ENCODE measurements at regions not wholly inside any gene's neighbourhood (a gene's known extent, or its start where the extent isn't known, plus 50 kb on each side); places are given as distances from the start of the nearest gene placed in this dataset.
"Not testable (repeated sequence)": the region's sequence is repeated elsewhere in the genome, so short reads cannot be mapped to it uniquely, and the experiment has no call there.

DNA sequence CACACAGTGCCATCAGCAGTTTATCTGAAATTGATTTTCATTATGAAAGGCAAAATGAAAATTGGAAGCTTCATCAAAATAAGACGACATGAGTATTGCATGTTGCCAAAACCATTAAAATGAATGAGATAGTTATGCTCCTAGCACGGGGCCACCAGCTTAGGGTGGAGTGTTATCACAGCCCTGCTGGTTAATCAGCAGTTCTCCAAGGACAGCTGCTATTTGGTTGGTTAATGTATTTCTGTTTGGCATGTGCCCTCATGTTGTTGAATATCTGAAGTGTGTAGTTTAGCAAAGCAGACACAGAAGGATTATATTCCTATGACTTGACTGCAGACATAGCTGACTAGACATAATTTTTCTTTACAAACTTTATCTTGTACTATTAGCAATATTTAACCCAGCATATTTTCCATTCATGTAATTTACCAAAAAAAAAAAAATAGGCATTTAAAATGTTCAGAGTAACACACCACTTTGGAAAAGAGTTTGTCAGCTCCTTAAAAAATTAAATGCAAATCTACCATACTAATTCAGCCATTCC is 98.6 kb upstream of the PIK3R1 start:
- TF ChIP-seq CTCF (IDR thresholded peaks at IDR 0.05; ENCODE audit: insufficient read depth, low read depth, low read length): no peak
- H3K4me3 ChIP-seq (ENCODE audit: low read depth, low read length): no peak overlapping the region
- no peak for DNase-seq (ENCODE audit: low read depth)

DNA sequence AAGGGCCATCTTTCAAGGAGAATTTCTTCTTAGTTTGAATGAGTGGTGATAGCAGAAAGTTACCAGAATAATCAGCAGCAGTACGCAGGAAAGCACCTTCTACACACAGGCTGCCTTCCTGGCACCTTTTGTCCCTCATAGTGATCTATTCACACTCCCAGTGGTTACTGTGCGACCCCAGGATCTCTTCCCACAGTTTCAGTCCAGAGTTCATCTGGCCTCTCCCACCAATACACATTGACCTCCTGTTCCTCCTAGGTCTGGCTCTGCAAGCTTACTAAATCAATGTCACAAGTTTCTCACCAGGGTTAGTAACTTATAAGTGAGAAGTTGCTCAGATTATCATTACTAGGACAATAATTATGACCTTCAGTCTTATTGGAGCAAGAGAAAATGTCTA is 99.1 kb upstream of the PIK3R1 start:
- no peak overlapping the region for H3K4me3 ChIP-seq (ENCODE audit: low read depth, low read length)
- no peak for TF ChIP-seq CTCF (IDR thresholded peaks at IDR 0.05; ENCODE audit: insufficient read depth, low read depth, low read length)
- DNase-seq (ENCODE audit: low read depth): no peak

GRCh38 chr5:68115584-68115983 is 100.0 kb upstream of the PIK3R1 start:
- no peak overlapping the region for H3K4me3 ChIP-seq (ENCODE audit: low read depth, low read length)
- DNase-seq (ENCODE audit: low read depth): no peak
- TF ChIP-seq CTCF (IDR thresholded peaks at IDR 0.05; ENCODE audit: insufficient read depth, low read depth, low read length): no peak

DNA sequence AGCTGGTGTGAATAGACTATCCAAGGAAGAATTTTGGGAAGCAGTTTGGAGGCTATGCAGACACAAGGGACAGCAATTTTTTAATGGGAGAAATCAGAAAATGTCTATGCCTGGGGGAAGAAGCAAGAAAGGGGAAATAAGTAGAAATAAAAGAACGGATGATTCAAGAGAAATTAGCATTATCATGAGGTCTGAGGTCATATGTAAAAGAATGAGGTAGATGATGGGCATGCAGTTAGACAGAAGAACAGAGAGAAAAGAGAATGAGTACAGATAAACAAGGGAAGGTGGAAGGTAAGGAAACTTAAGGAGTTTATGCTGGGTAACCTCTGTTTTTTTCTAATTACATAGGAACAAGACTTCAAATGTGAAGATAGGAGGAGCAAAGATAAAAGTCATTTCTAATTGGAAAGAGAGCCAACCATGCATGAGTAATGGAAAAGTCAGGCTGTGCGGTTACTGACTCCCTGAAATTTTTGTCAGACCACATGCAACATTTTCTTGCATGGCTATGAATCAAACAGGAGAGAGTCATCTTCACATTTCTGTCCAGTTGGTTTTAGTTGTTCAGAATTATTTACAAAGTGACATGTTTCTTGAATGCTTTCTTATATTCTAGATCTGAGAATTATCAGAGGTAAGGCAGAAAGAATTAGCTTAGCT is 101.0 kb upstream of the PIK3R1 start:
- peak; percentile 71 for DNase-seq (ENCODE audit: low read depth)
- H3K4me3 ChIP-seq (ENCODE audit: low read depth, low read length): no peak overlapping the region
- TF ChIP-seq CTCF (IDR thresholded peaks at IDR 0.05; ENCODE audit: insufficient read depth, low read depth, low read length): no peak

- no peak for DNase-seq (ENCODE audit: low read depth)
- no peak overlapping the region for H3K4me3 ChIP-seq (ENCODE audit: low read depth, low read length)
- no peak for TF ChIP-seq CTCF (IDR thresholded peaks at IDR 0.05; ENCODE audit: insufficient read depth, low read depth, low read length)
Measured at GRCh38 chr5:68112658-68113057, 102.9 kb upstream of the PIK3R1 start.

DNA sequence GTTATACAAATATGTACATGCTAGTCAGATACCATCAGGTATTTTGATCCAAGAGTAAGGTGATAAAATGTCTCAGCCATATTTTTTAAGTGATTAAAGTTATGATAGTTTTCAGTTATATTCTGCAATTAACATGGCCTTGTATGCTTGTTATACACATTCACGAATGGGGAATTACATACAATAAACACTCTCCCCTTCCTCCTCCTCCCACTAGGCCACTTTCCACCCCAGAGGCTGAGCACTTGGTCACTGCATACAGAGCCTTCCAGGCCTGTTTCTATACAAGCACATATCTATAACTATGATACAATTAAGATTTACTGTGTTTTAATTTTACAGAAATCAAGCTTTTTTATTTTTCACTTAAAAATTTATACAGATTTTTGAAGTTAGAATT is 104.7 kb upstream of the PIK3R1 start:
- TF ChIP-seq CTCF (IDR thresholded peaks at IDR 0.05; ENCODE audit: insufficient read depth, low read depth, low read length): no peak
- no peak overlapping the region for H3K4me3 ChIP-seq (ENCODE audit: low read depth, low read length)
- DNase-seq (ENCODE audit: low read depth): no peak

DNA sequence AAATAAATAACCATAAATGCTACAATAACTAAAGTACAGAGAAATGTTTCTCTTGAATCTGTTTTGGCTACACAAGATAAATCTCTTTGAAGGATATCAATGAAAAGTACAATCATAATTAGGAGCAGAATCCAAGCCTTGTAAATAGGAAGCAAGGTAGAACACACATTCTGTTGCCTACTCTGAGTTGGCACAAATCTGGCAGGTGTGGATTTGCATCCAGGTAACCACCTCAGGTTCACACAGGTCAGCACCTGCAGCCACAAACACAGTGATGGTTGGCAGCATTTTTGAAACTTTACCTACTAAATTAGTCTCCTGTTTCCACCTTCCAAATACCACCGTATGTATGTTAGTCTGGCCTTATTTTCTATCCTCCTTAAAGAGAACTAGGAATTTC is 105.3 kb upstream of the PIK3R1 start:
- no peak for DNase-seq (ENCODE audit: low read depth)
- H3K4me3 ChIP-seq (ENCODE audit: low read depth, low read length): no peak overlapping the region
- TF ChIP-seq CTCF (IDR thresholded peaks at IDR 0.05; ENCODE audit: insufficient read depth, low read depth, low read length): no peak

- H3K4me3 ChIP-seq (ENCODE audit: low read depth, low read length); DNase-seq (ENCODE audit: low read depth): not testable (repeated sequence)
Measured at GRCh38 chr5:68104217-68104616, 111.3 kb upstream of the PIK3R1 start.

DNA sequence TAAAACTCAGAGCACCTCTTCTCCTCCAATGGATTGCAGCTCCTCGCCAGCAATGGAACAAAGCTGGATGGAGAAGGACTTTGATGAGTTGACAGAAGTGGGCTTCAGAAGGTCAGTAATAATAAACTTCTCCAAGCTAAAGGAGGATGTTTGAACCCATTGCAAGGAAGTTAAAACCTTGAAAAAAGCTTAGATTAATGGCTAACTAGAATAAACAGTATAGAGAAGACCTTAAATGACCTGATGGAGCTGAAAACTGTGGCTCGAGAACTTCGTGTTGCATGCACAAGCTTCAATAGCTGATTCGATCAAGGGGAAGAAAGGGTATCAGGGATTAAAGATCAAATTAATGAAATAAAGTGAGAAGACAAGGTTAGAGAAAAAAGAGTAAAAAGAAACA is 112.3 kb upstream of the PIK3R1 start:
- DNase-seq (ENCODE audit: low read depth); H3K4me3 ChIP-seq (ENCODE audit: low read depth, low read length): not testable (repeated sequence)
